GM12878 (cell line): ENCODE measurements at regions not wholly inside any gene's neighbourhood (a gene's known extent, or its start where the extent isn't known, plus 50 kb on each side); places are given as distances from the start of the nearest gene placed in this dataset.

ENCODE experiments used
- ATAC-seq: fragments of 200-7000 bp; cut with Tn5 transposase; 3 replicates; pipeline ENCODE4 v1.9.1; 2020; ENCODE audit warnings: mild to moderate bottlenecking, moderate library complexity
- BruUV-seq: library from RNA; stranded (reverse); fragments of 400-500 nt; replicated peaks from 2 replicates; lab custom pipeline; 2021; lab: Mats Ljungman, UMichigan
- CTCF ChIA-PET: fragments of 300-600 bp; sonication (Branson Sonifier 250); formaldehyde crosslinking; extraction: SDS; loops from one replicate; lab custom pipeline; 2021; ENCODE audit warnings: inconsistent platforms; lab: Yijun Ruan, JAX
- POLR2A ChIA-PET: fragments of 350-600 bp; formaldehyde crosslinking; extraction: SDS; loops from one replicate; lab custom pipeline; 2021; ENCODE audit warnings: inconsistent platforms; lab: Charles Lee
- RAD21 ChIA-PET: fragments of 300-600 bp; sonication (Branson Sonifier 250); formaldehyde crosslinking; loops from one replicate; lab custom pipeline; 2023; ENCODE audit warnings: antibody characterized with exemption; ENCODE audit not compliant: unreplicated experiment; lab: Charles Lee
- SMC1A ChIA-PET: fragments of 300-600 bp; sonication (Branson Sonifier 250); formaldehyde crosslinking; loops from one replicate; lab custom pipeline; 2023; ENCODE audit not compliant: unreplicated experiment, uncharacterized antibody; lab: Charles Lee
- DNase-seq: peaks from one replicate; pipeline ENCODE4 v3.0.0-alpha.2; 2011; ENCODE audit warnings: low read depth, low spot score
- FAIRE-seq: peaks from 3 replicates; lab custom pipeline; 2011; peaks lifted over from hg19 to GRCh38; lab: Jason Lieb, UNC
- H2AFZ ChIP-seq: 2 replicates; pipeline ENCODE4 v1.6.0; 2011; ENCODE audit warnings: low read depth, low read length, control low read depth; ENCODE audit not compliant: control insufficient read depth
- H3K27ac ChIP-seq: 2 replicates; pipeline ENCODE4 v1.5.1; 2011; ENCODE audit warnings: control low read depth; ENCODE audit not compliant: control insufficient read depth, insufficient read depth
- H3K27me3 ChIP-seq, 2 experiments: replicated peaks in 1 of 2; 2 replicates each; pipeline versions ENCODE4 v1.6.0 to v1.6.1; 2011; ENCODE audit warnings: low read length in 1 of 2; ENCODE audit not compliant: control insufficient read depth in 2 of 2, insufficient read depth in 2 of 2
- H3K36me3 ChIP-seq, 2 experiments: 2 replicates each; pipeline ENCODE4 v1.5.1; 2011; ENCODE audit warnings: low read length in 1 of 2; ENCODE audit not compliant: control insufficient read depth in 2 of 2, insufficient read depth in 2 of 2
- H3K4me1 ChIP-seq: 2 replicates; pipeline ENCODE4 v1.6.1; 2011; ENCODE audit warnings: mild to moderate bottlenecking, low read length, moderate library complexity, mixed read lengths; ENCODE audit not compliant: control insufficient read depth, insufficient read depth
- H3K4me2 ChIP-seq: 2 replicates; pipeline ENCODE4 v1.6.0; 2011; ENCODE audit warnings: control low read depth; ENCODE audit not compliant: control insufficient read depth, insufficient read depth
- H3K4me3 ChIP-seq: fragments of 200-600 bp; sonication (generic); 2 replicates; pipeline ENCODE4 v1.5.1; 2016
- H3K79me2 ChIP-seq: 2 replicates; pipeline ENCODE4 v1.6.0; 2011; ENCODE audit warnings: low read length; ENCODE audit not compliant: control insufficient read depth, insufficient read depth
- H3K9ac ChIP-seq: 2 replicates; pipeline ENCODE4 v1.8.0; 2011; ENCODE audit warnings: low read length, control low read depth, mixed read lengths; ENCODE audit not compliant: control insufficient read depth, insufficient read depth
- H3K9me3 ChIP-seq: replicated peaks from 3 replicates; pipeline ENCODE4 v1.5.1; 2011; ENCODE audit warnings: mild to moderate bottlenecking, low read length; ENCODE audit not compliant: control insufficient read depth, insufficient read depth
- H4K20me1 ChIP-seq: 2 replicates; pipeline ENCODE4 v1.6.0; 2011; ENCODE audit not compliant: control insufficient read depth, insufficient read depth
- EZH2 ChIP-seq: IDR thresholded peaks from 2 replicates; pipeline ENCODE4 v1.6.1; 2012; ENCODE audit warnings: low read depth, mild to moderate bottlenecking, control low read depth, inconsistent platforms, low read length, borderline replicate concordance; ENCODE audit not compliant: control insufficient read depth
- HDAC6 ChIP-seq: fragments of 200-600 bp; sonication (generic); IDR thresholded peaks from one replicate; pipeline ENCODE4 v1.8.0; 2017; ENCODE audit warnings: antibody characterized with exemption; ENCODE audit not compliant: unreplicated experiment
- PRDM15 ChIP-seq: fragments of 450-650 bp; formaldehyde crosslinking; IDR thresholded peaks from 2 replicates; pipeline ENCODE4 v1.4.0; 2020; ENCODE audit warnings: mild to moderate bottlenecking, moderate library complexity
- REST ChIP-seq: IDR thresholded peaks from 2 replicates; pipeline ENCODE4 v1.6.1; 2012; ENCODE audit warnings: mild to moderate bottlenecking, low read depth, low read length
- SREBF2 ChIP-seq: IDR thresholded peaks from 2 replicates; pipeline ENCODE4 v1.6.1; 2012; ENCODE audit warnings: mild to moderate bottlenecking, low read length
- USF1 ChIP-seq: IDR thresholded peaks from 2 replicates; pipeline ENCODE4 v1.6.1; 2011; ENCODE audit warnings: borderline replicate concordance, low read depth, mild to moderate bottlenecking, moderate library complexity, mixed read lengths, low read length; ENCODE audit not compliant: insufficient read depth; ENCODE audit errors: extremely low read length
- WGBS: methylation state at CpG from one replicate; pipeline ENCODE4 v1.1.6; 2016; ENCODE audit warnings: low lambda C conversion rate; ENCODE audit not compliant: insufficient replicate concordance, insufficient coverage; ENCODE audit errors: missing lambda C conversion rate; 5-methylcytosine and 5-hydroxymethylcytosine counted together
- in situ Hi-C: fragments of 300-500 bp; cut with MboI; formaldehyde crosslinking; loops from 9 replicates; pipeline ENCODE4 v1.14.3; 2018; ENCODE audit warnings: mixed read lengths
- intact Hi-C: fragments of 100-400 bp; cut with micrococcal nuclease; formaldehyde crosslinking; loops from one replicate; pipeline ENCODE4 v1.14.2; 2022; ENCODE audit not compliant: unreplicated experiment
- TF ChIP-seq, protein P1 (sequence below): fragments of 150-350 bp; IDR thresholded peaks from 2 replicates; pipeline ENCODE4 v1.6.1; 2014; ENCODE audit warnings: mild to moderate bottlenecking, low read depth, low read length

DNA sequence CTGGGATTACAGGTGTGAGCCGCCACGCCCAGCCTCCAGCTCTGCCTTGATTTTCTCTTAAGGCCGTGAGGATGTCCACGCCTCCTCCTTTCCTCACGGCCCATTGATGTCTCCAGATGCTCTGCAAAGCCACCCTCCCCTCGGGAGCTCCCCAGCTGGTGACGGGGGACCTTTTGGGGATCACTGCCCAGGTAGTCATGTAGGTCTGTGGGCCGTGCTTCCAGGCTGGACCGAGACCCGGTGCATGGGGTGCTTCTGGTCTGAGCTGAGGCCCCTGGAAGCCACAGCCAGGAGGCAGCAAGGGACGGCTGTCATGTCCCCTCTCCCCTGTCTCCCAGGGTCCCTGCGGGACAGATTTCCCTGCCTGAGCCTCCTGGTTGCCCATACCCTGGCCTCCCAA is 277.8 kb downstream of the SEC14L1 start (continued):
- no peak for TF ChIP-seq REST
- TF ChIP-seq, protein P1, sequence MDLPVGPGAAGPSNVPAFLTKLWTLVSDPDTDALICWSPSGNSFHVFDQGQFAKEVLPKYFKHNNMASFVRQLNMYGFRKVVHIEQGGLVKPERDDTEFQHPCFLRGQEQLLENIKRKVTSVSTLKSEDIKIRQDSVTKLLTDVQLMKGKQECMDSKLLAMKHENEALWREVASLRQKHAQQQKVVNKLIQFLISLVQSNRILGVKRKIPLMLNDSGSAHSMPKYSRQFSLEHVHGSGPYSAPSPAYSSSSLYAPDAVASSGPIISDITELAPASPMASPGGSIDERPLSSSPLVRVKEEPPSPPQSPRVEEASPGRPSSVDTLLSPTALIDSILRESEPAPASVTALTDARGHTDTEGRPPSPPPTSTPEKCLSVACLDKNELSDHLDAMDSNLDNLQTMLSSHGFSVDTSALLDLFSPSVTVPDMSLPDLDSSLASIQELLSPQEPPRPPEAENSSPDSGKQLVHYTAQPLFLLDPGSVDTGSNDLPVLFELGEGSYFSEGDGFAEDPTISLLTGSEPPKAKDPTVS = no peak
- no peak for TF ChIP-seq EZH2
- no peak for TF ChIP-seq HDAC6
- TF ChIP-seq USF1 = no peak

- CTCF ChIA-PET = interaction anchor here (4.5 kb wide), 1 partner anchor 11 kb away, joined by 31 read pairs; no protein-coding TSS in a partner anchor
- intact Hi-C loops = no loop called here
- no peak for ATAC-seq
- BruUV-seq = no TSS peak
- 91% methylated on average over 17 of the region's 17 CpGs for WGBS
- Histone ChIP-seq H3K9me3 (no peaks in the 10 kb centered on the region), H2AFZ (no peak overlapping the region), H4K20me1 (no peaks in the 10 kb centered on the region), H3K9ac (no peak overlapping the region), H3K27me3 (no peaks in the 10 kb centered on the region), H3K4me2 (no peak overlapping the region), H3K27ac (no peak overlapping the region), H3K4me3 (no peak overlapping the region), H3K79me2 (peaks cover 4% of the 10 kb centered on the region), H3K36me3 (peaks cover 1 to 8% of the 10 kb centered on the region in 2 experiments; a peak in 3 of 4 replicates), H3K4me1 (peaks cover 18% of the 10 kb centered on the region)
- RAD21 ChIA-PET = no interaction called here
- no peak for FAIRE-seq
- SMC1A ChIA-PET = no interaction called here
- POLR2A ChIA-PET = no interaction called here
- in situ Hi-C loops = no loop called here
- no peak for DNase-seq
- TF ChIP-seq PRDM15 (CRISPR knock-in tag) (no peak), SREBF2 (no peak)
Measured at GRCh38 chr17:77419095-77419494, 278.3 kb downstream of the SEC14L1 start.
